ENCODE measurements at regions not wholly inside any gene's neighbourhood (a gene's known extent, or its start where the extent isn't known, plus 50 kb on each side); places are given as distances from the start of the nearest gene placed in this dataset.

DNA sequence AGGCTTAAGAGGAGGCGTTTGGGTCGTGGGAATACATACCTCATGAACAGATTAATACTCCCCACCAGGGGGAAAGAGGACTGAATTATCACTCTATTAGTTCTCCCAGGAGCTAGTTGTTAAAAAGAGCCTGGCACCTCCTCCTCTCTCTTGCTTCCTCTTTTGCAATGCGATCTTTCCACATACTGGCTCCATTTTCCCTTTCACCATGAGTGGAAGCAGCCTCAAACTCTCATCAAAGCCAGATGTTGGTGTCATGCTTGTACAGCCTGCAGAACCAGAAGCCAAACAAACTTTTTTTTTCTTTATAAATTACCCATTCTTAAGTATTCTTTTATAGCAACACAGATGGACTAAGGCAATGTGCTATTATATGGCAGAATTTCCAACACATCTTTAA lies 258.5 kb downstream of the FAM76B start:
- no peaks in the 10 kb centered on the region for H3K4me1 ChIP-seq (ENCODE audit: control insufficient read depth, insufficient read depth, low read length)
- intact Hi-C loops (cut with micrococcal nuclease; ENCODE audit: unreplicated experiment) (no loop called here), in situ Hi-C loops (cut with HindIII; ENCODE audit: low pct_unique_long_range_greater_than_20kb, low sequenced_read_pairs) (no loop called here)
- ATAC-seq = no peak
- TF ChIP-seq, protein P1, sequence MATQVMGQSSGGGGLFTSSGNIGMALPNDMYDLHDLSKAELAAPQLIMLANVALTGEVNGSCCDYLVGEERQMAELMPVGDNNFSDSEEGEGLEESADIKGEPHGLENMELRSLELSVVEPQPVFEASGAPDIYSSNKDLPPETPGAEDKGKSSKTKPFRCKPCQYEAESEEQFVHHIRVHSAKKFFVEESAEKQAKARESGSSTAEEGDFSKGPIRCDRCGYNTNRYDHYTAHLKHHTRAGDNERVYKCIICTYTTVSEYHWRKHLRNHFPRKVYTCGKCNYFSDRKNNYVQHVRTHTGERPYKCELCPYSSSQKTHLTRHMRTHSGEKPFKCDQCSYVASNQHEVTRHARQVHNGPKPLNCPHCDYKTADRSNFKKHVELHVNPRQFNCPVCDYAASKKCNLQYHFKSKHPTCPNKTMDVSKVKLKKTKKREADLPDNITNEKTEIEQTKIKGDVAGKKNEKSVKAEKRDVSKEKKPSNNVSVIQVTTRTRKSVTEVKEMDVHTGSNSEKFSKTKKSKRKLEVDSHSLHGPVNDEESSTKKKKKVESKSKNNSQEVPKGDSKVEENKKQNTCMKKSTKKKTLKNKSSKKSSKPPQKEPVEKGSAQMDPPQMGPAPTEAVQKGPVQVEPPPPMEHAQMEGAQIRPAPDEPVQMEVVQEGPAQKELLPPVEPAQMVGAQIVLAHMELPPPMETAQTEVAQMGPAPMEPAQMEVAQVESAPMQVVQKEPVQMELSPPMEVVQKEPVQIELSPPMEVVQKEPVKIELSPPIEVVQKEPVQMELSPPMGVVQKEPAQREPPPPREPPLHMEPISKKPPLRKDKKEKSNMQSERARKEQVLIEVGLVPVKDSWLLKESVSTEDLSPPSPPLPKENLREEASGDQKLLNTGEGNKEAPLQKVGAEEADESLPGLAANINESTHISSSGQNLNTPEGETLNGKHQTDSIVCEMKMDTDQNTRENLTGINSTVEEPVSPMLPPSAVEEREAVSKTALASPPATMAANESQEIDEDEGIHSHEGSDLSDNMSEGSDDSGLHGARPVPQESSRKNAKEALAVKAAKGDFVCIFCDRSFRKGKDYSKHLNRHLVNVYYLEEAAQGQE (IDR thresholded peaks at IDR 0.05; ENCODE audit: insufficient read depth in 1 of 2, low read depth in 2 of 2, low read length in 1 of 2) = no peak
- TF ChIP-seq SIN3A (IDR thresholded peaks at IDR 0.05; ENCODE audit: borderline replicate concordance, insufficient read depth, low read depth, low read length) (no peak), TCF7L2 (IDR thresholded peaks at IDR 0.05; ENCODE audit: low read depth, low read length) (no peak), POLR2AphosphoS5 (IDR thresholded peaks at IDR 0.05; ENCODE audit: low read depth, low read length) (no peak)
- TF ChIP-seq, protein P2, sequence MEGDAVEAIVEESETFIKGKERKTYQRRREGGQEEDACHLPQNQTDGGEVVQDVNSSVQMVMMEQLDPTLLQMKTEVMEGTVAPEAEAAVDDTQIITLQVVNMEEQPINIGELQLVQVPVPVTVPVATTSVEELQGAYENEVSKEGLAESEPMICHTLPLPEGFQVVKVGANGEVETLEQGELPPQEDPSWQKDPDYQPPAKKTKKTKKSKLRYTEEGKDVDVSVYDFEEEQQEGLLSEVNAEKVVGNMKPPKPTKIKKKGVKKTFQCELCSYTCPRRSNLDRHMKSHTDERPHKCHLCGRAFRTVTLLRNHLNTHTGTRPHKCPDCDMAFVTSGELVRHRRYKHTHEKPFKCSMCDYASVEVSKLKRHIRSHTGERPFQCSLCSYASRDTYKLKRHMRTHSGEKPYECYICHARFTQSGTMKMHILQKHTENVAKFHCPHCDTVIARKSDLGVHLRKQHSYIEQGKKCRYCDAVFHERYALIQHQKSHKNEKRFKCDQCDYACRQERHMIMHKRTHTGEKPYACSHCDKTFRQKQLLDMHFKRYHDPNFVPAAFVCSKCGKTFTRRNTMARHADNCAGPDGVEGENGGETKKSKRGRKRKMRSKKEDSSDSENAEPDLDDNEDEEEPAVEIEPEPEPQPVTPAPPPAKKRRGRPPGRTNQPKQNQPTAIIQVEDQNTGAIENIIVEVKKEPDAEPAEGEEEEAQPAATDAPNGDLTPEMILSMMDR (IDR thresholded peaks at IDR 0.05) = no peak
- CTCF ChIA-PET = no interaction called here
- no peaks in the 10 kb centered on the region for H3K9me3 ChIP-seq (ENCODE audit: control insufficient read depth, insufficient read depth, low read depth, low read length)
- no peak overlapping the region for H3K27ac ChIP-seq (ENCODE audit: low read length)
- H3K36me3 ChIP-seq (ENCODE audit: control insufficient read depth, insufficient read depth, low read length) = no peaks in the 10 kb centered on the region
- no peak overlapping the region for H3K4me3 ChIP-seq (ENCODE audit: low read depth in 2 of 2, low read length in 2 of 2)
- no peak for DNase-seq (ENCODE audit: low read depth, low spot score)
- no TSS peak for BruUV-seq (replicated peaks)
- no peaks in the 10 kb centered on the region; the same call in 1 of the 2 replicates for H3K27me3 ChIP-seq (ENCODE audit: control insufficient read depth, insufficient read depth, low read length)
- POLR2A ChIA-PET = no interaction called here

DNA sequence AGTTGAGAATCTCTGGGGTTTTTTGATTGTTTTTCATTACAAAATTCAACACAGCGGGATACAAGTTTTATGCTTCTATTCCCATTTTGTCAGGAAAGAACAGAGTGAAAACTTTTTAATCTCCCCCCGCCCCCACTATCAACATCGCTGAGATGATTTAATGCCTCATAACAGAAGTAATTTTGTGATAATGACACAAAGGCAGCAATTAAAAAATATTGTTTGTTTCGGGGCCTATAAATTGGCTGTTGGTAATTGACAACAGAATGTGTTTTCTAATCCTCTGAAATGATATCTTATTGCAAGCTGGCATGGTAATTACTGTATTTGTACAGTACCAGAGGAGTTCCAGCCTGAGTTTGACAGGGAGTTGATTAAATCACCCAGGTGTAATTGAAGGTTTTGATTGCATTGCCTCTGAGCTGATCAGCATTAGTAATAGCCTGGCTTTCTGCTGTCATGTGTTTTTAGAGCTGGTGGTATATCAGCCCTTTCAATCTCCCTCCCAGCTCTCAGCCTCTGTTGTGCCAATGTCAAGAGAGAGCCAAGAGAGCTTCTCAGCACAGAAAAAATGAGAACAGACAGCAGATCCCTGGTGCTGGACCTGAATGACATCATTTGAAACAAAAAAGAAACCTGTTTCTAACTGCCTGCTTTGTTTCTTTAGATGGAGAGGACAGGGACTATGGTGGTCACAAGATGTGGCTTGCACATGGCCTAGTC lies 265.1 kb downstream of the FAM76B start:
- ATAC-seq (no peak), DNase-seq (ENCODE audit: low read depth, low spot score) (no peak)
- Histone ChIP-seq H3K9me3 (ENCODE audit: control insufficient read depth, insufficient read depth, low read depth, low read length) (no peaks in the 10 kb centered on the region), H3K27me3 (ENCODE audit: control insufficient read depth, insufficient read depth, low read length) (no peaks in the 10 kb centered on the region), H3K4me3 (ENCODE audit: low read depth in 2 of 2, low read length in 2 of 2) (no peak overlapping the region), H3K4me1 (ENCODE audit: control insufficient read depth, insufficient read depth, low read length) (no peaks in the 10 kb centered on the region), H3K27ac (ENCODE audit: low read length) (no peak overlapping the region), H3K36me3 (ENCODE audit: control insufficient read depth, insufficient read depth, low read length) (no peaks in the 10 kb centered on the region)
- ChIA-PET CTCF (no interaction called here), POLR2A (no interaction called here)
- TF ChIP-seq POLR2AphosphoS5 (IDR thresholded peaks at IDR 0.05; ENCODE audit: low read depth, low read length) = no peak
- no peak for TF ChIP-seq SIN3A (IDR thresholded peaks at IDR 0.05; ENCODE audit: borderline replicate concordance, insufficient read depth, low read depth, low read length)
- TF ChIP-seq, protein P1 (IDR thresholded peaks at IDR 0.05; ENCODE audit: insufficient read depth in 1 of 2, low read depth in 2 of 2, low read length in 1 of 2) = no peak
- no peak for TF ChIP-seq TCF7L2 (IDR thresholded peaks at IDR 0.05; ENCODE audit: low read depth, low read length)
- TF ChIP-seq, protein P2 (IDR thresholded peaks at IDR 0.05) = no peak
- in situ Hi-C loops (cut with HindIII; ENCODE audit: low pct_unique_long_range_greater_than_20kb, low sequenced_read_pairs) (no loop called here), intact Hi-C loops (cut with micrococcal nuclease; ENCODE audit: unreplicated experiment) (no loop called here)
- BruUV-seq (replicated peaks) = no TSS peak

Data from Panc1 (cell line).